Brain microvascular endothelial cell (primary cell): ENCODE measurements at regions not wholly inside any gene's neighbourhood (a gene's known extent, or its start where the extent isn't known, plus 50 kb on each side); places are given as distances from the start of the nearest gene placed in this dataset.

ENCODE experiments used
- DNase-seq: peaks from one replicate; pipeline ENCODE4 v3.0.0-alpha.2; 2020
- H3K27ac ChIP-seq: fragments of 250-450 bp; sonication (Bioruptor Pico); 2 replicates; pipeline ENCODE4 v1.5.1; 2020; ENCODE audit warnings: mild to moderate bottlenecking, moderate library complexity
- H3K27me3 ChIP-seq: fragments of 250-450 bp; sonication (Bioruptor Pico); replicated peaks from 2 replicates; pipeline ENCODE4 v1.5.1; 2020; ENCODE audit warnings: mild to moderate bottlenecking
- H3K36me3 ChIP-seq: fragments of 250-450 bp; sonication (Bioruptor Pico); replicated peaks from 2 replicates; pipeline ENCODE4 v1.5.1; 2020; ENCODE audit warnings: mild to moderate bottlenecking
- H3K4me3 ChIP-seq: 2 replicates; pipeline ENCODE4 v1.5.1; 2011; ENCODE audit warnings: low read depth, mild to moderate bottlenecking, control low read depth, low read length, moderate library complexity
- in situ Hi-C: cut with HindIII; loops from 2 replicates; pipeline ENCODE4 v1.10.0; 2017; ENCODE audit warnings: low sequenced_read_pairs, low pct_ligation_motif_present
- TF ChIP-seq, protein P1 (sequence below): IDR thresholded peaks from 2 replicates; pipeline ENCODE4 v1.5.1; 2011; ENCODE audit warnings: low read depth, mild to moderate bottlenecking, moderate library complexity, low read length, control low read depth, inconsistent platforms; ENCODE audit errors: missing control alignments

DNA sequence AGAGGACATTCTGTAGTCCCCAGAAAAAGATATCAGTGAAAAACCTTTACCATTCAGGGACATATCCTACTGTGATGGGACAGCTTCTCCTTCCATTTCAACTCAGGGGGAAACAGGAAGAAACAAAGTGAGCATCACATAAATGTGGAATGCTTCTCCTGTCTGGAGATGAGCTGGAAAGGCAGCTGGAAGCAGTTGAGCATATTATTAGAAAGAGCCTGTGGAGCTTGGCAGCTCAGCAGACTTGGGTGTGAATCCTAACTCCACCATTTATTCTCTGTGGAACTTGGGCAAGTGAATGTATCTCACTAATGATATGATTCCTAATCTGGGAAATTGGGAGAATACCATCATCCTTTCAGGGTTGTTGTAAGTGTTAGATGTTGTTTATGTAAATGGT lies 232.1 kb upstream of the F9 start:
- in situ Hi-C loops: no loop called here
- TF ChIP-seq, protein P1, sequence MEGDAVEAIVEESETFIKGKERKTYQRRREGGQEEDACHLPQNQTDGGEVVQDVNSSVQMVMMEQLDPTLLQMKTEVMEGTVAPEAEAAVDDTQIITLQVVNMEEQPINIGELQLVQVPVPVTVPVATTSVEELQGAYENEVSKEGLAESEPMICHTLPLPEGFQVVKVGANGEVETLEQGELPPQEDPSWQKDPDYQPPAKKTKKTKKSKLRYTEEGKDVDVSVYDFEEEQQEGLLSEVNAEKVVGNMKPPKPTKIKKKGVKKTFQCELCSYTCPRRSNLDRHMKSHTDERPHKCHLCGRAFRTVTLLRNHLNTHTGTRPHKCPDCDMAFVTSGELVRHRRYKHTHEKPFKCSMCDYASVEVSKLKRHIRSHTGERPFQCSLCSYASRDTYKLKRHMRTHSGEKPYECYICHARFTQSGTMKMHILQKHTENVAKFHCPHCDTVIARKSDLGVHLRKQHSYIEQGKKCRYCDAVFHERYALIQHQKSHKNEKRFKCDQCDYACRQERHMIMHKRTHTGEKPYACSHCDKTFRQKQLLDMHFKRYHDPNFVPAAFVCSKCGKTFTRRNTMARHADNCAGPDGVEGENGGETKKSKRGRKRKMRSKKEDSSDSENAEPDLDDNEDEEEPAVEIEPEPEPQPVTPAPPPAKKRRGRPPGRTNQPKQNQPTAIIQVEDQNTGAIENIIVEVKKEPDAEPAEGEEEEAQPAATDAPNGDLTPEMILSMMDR: no peak
- no peaks in the 10 kb centered on the region for H3K27me3 ChIP-seq

DNA sequence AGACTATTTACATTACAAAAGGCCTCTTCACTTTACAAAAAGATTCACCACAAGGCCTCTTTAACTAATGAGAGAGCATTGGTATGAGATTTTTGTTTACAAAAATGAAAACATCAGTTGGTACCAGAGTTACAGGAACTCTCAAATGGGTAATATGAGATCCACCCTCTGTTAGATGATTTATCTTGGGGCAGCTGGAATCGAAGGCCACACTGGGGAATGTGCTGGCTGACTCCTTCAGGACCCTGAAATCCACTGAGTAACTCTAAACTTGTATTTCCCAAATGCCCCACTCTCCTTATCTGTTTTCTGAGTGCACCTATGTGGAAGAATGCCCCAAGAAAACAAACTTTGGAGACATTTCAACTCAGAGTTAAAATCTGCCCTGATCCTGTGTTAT lies 232.9 kb upstream of the F9 start:
- TF ChIP-seq, protein P1: no peak
- in situ Hi-C loops: no loop called here
- DNase-seq: no peak
- Histone ChIP-seq H3K27ac (no peak overlapping the region), H3K4me3 (no peak overlapping the region), H3K36me3 (no peaks in the 10 kb centered on the region), H3K27me3 (no peaks in the 10 kb centered on the region)

More for the DNA sequence above, 232.1 kb upstream of the F9 start:
- no peaks in the 10 kb centered on the region for H3K36me3 ChIP-seq
- H3K27ac ChIP-seq: no peak overlapping the region
- H3K4me3 ChIP-seq: no peak overlapping the region
- no peak for DNase-seq

DNA sequence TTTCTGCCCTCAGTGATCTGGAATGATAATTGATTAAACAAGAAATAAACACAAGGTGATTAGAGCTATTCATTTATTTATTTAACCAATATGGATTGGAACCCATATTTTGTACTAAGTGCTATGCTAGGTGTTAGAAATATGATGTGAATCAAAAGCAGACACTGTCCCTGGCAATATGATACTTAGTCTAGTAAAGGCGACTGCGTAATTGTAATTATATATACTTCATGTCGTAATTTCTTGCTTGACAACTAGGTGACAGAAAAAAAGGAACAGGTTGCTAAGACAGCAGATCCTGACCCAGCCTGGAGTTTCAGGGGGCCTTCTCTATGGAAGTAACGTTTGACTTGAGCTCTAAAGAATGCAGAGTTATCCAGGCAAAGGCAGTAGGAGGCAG lies 236.5 kb upstream of the F9 start:
- H3K4me3 ChIP-seq: no peak overlapping the region
- in situ Hi-C loops: no loop called here
- H3K27me3 ChIP-seq: no peaks in the 10 kb centered on the region
- no peaks in the 10 kb centered on the region for H3K36me3 ChIP-seq
- TF ChIP-seq, protein P1: no peak
- no peak overlapping the region for H3K27ac ChIP-seq
- DNase-seq: no peak

DNA sequence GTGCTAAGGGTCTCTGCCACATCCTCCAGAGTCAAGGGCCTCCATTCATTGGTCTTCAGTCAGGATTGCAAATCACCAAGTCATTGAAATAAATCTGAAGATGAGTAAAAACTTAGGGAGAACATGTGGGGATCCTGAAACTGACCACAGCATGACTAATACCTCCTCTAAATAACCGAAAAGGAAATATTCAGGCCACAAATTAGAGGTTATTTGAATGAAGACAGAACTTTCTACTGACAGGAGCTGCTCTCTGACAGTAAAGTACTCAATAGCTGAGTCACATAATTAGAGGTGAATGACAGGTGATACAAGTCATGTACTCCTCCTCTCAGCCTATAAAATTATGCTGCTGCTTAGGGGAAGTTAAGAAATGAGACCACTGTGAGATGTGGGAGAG lies 240.2 kb upstream of the F9 start:
- Histone ChIP-seq H3K4me3 (no peak overlapping the region), H3K36me3 (no peaks in the 10 kb centered on the region), H3K27me3 (no peaks in the 10 kb centered on the region), H3K27ac (no peak overlapping the region)
- TF ChIP-seq, protein P1: no peak
- DNase-seq: no peak
- in situ Hi-C loops: no loop called here

DNA sequence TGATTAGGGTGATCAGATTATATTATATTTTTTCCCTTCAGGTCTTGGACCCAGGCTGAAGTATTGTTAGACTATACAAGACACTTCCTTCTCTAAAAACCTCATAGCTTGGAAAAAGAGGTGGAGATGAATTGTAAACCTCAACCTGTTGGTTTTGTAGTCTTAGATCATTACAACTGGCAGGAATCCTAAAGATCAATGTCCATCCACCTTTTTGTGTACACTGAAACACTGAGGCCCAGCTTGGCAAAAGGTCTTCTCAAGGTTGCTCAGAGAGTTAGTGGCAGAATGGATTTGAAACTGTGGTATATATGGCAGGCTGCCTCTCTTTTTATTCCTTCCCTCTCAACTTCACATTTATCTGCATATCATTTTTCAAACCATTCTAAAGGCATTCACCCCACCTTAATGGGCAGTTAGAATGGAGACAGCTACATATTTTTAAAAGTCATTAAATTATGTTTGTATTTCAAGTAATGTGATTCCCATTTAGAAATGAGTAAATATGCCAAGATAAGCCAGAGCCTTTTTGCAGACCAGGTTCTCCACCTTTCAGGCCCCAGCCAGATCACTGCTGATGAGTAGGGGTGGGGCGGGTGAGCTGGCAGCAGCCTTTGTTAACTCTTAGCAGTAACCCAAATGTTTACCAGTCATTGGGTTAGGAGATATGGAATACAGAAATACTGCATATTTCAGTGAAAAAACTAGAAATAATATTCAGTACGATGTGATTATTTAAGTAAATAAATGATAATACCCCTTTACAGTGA lies 243.2 kb upstream of the F9 start:
- no peak overlapping the region for H3K4me3 ChIP-seq
- H3K27ac ChIP-seq: no peak overlapping the region
- H3K36me3 ChIP-seq: no peaks in the 10 kb centered on the region
- no peak for DNase-seq
- TF ChIP-seq, protein P1: no peak
- in situ Hi-C loops: no loop called here
- H3K27me3 ChIP-seq: no peaks in the 10 kb centered on the region

DNA sequence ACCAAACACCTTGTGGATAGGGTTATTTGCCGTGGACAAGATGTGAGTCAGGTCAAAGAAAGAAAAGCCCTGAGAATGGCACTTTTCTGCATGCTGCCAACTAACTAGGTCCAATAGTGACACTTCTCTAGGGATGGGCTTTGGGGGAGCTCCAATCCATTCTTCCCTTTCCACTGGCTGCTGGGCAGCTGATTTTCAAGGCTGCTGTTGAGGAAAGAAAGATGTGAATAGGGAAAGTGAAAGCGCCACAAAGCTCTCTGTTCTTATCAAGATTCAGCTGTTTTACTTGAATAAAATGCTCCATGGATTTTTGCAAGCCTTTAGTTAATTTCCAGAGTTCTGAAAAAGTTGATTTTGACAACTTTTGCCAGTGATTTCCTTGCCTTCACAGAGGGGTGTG lies 244.2 kb upstream of the F9 start:
- TF ChIP-seq, protein P1: no peak
- in situ Hi-C loops: no loop called here
- no peak for DNase-seq
- Histone ChIP-seq H3K27me3 (no peaks in the 10 kb centered on the region), H3K4me3 (no peak overlapping the region), H3K36me3 (no peaks in the 10 kb centered on the region), H3K27ac (no peak overlapping the region)
